K562 (cell line): ENCODE measurements at regions not wholly inside any gene's neighbourhood (a gene's known extent, or its start where the extent isn't known, plus 50 kb on each side); places are given as distances from the start of the nearest gene placed in this dataset.

Experiments
- ATAC-seq: fragments of 200-7000 bp; cut with Tn5 transposase; 3 replicates; pipeline ENCODE4 v1.9.1; 2020; ENCODE audit warnings: moderate library complexity
- BruUV-seq: library from RNA; stranded (reverse); fragments of 400-500 nt; replicated peaks from 2 replicates; lab custom pipeline; 2021; lab: Mats Ljungman, UMichigan
- CTCF ChIA-PET: fragments of 300-600 bp; formaldehyde crosslinking; extraction: SDS; loops from one replicate; lab custom pipeline; 2021; ENCODE audit warnings: low intra/inter-chr PET ratio; lab: Yijun Ruan, JAX
- POLR2A ChIA-PET: fragments of 300-600, 350-650 bp; sonication (Branson Sonifier 250); formaldehyde crosslinking; extraction: SDS; loops from one replicate; lab custom pipeline; 2021; ENCODE audit warnings: antibody characterized with exemption, inconsistent platforms; lab: Yijun Ruan, JAX
- DNase-seq, 4 experiments: peaks; one replicate each; pipeline versions ENCODE4 v3.0.0 to v3.0.0-alpha.2; 2011 to 2018; ENCODE audit warnings: low spot score in 3 of 4, mixed read lengths in 3 of 4; ENCODE audit errors: extremely low read depth in 1 of 4
- FAIRE-seq: peaks from 2 replicates; lab custom pipeline; 2011; peaks lifted over from hg19 to GRCh38; lab: Jason Lieb, UNC
- H2AFZ ChIP-seq: 2 replicates; pipeline ENCODE4 v1.6.0; 2011; ENCODE audit warnings: low read depth, low read length, control low read depth, inconsistent platforms
- H3K27ac ChIP-seq: fragments of 200-600 bp; 3 replicates; pipeline ENCODE4 v1.8.0; 2011; ENCODE audit warnings: low read depth, mild to moderate bottlenecking, control low read depth, inconsistent platforms, low read length, moderate library complexity, mixed read lengths; ENCODE audit errors: extremely low read depth
- H3K27me3 ChIP-seq, 2 experiments: fragments of 300-600 bp in 1 of 2; 2 replicates in 1 of 2; 3 replicates in 1 of 2; pipeline versions ENCODE4 v1.6.0 to v1.8.0; 2011; ENCODE audit warnings: inconsistent platforms in 2 of 2, low read length in 2 of 2, mild to moderate bottlenecking in 1 of 2, mixed read lengths in 1 of 2, moderate library complexity in 1 of 2; ENCODE audit not compliant: control insufficient read depth in 2 of 2, insufficient read depth in 2 of 2
- H3K36me3 ChIP-seq: fragments of 300-600 bp; 3 replicates; pipeline ENCODE4 v1.8.0; 2011; ENCODE audit warnings: mild to moderate bottlenecking, low read length, inconsistent platforms; ENCODE audit not compliant: control insufficient read depth, insufficient read depth
- H3K4me1 ChIP-seq, 2 experiments: fragments of 200-600 bp in 1 of 2; replicated peaks in 1 of 2; 2 replicates in 1 of 2; 3 replicates in 1 of 2; pipeline versions ENCODE4 v1.5.1 to v1.8.0; 2011; ENCODE audit warnings: inconsistent platforms in 2 of 2, low read length in 2 of 2, mild to moderate bottlenecking in 1 of 2, mixed read lengths in 1 of 2, moderate library complexity in 1 of 2; ENCODE audit not compliant: control insufficient read depth in 2 of 2, insufficient read depth in 2 of 2
- H3K4me2 ChIP-seq: 2 replicates; pipeline ENCODE4 v1.6.1; 2011; ENCODE audit warnings: low read length, control low read depth, inconsistent platforms, mixed read lengths; ENCODE audit not compliant: insufficient read depth
- H3K4me3 ChIP-seq: fragments of 200-600 bp; sonication (generic), shearing (Covaris generic); 2 replicates; pipeline ENCODE4 v1.5.1; 2016; ENCODE audit warnings: control low read depth, inconsistent platforms
- H3K79me2 ChIP-seq: fragments of 200-600 bp; 3 replicates; pipeline ENCODE4 v1.8.0; 2011; ENCODE audit warnings: low read length, inconsistent platforms; ENCODE audit not compliant: control insufficient read depth, insufficient read depth
- H3K9ac ChIP-seq, 2 experiments: 2 replicates each; pipeline versions ENCODE4 v1.6.0 to v1.6.1; 2011; ENCODE audit warnings: low read depth in 2 of 2, low read length in 2 of 2, control low read depth in 1 of 2, inconsistent platforms in 1 of 2, mild to moderate bottlenecking in 1 of 2, mixed read lengths in 1 of 2; ENCODE audit not compliant: insufficient read depth in 1 of 2
- H3K9me1 ChIP-seq: one replicate; pipeline ENCODE4 v1.6.0; 2011; ENCODE audit warnings: inconsistent platforms, mild to moderate bottlenecking, low read length, moderate library complexity; ENCODE audit not compliant: control insufficient read depth, insufficient read depth
- H3K9me3 ChIP-seq: replicated peaks from 2 replicates; pipeline ENCODE4 v1.5.1; 2011; ENCODE audit warnings: low read depth, low read length, inconsistent platforms; ENCODE audit not compliant: control insufficient read depth, insufficient read depth
- H4K20me1 ChIP-seq: replicated peaks from 2 replicates; pipeline ENCODE4 v1.6.1; 2011; ENCODE audit warnings: low read length, inconsistent platforms, mixed read lengths; ENCODE audit not compliant: control insufficient read depth, insufficient read depth
- EHMT2 ChIP-seq: fragments of 450-650 bp; IDR thresholded peaks from 2 replicates; pipeline ENCODE4 v1.6.1; 2018; ENCODE audit warnings: antibody characterized with exemption
- GABPB1 ChIP-seq: sonication (generic); formaldehyde crosslinking; IDR thresholded peaks from 2 replicates; pipeline ENCODE4 v1.8.0; 2022; ENCODE audit warnings: mild to moderate bottlenecking, missing genetic modification reagents
- NBN ChIP-seq: fragments of 450-650 bp; IDR thresholded peaks from 2 replicates; pipeline ENCODE4 v1.6.1; 2016; ENCODE audit warnings: low read depth, mild to moderate bottlenecking
- NFXL1 ChIP-seq: fragments of 450-650 bp; formaldehyde crosslinking; IDR thresholded peaks from 2 replicates; pipeline ENCODE4 v1.4.0; 2021; ENCODE audit warnings: mild to moderate bottlenecking
- PML ChIP-seq: IDR thresholded peaks from 2 replicates; pipeline ENCODE4 v1.6.1; 2012; ENCODE audit warnings: low read length, inconsistent platforms
- POLR2AphosphoS5 ChIP-seq: IDR thresholded peaks from 2 replicates; pipeline ENCODE4 v1.6.1; 2011; ENCODE audit warnings: mild to moderate bottlenecking, low read depth, low read length, moderate library complexity; ENCODE audit not compliant: control insufficient read depth, insufficient read depth
- PTBP1 ChIP-seq: fragments of 200-400 bp; formaldehyde crosslinking; IDR thresholded peaks from 2 replicates; pipeline ENCODE4 v1.6.1; 2017; ENCODE audit warnings: low read depth, low read length
- RBBP5 ChIP-seq: fragments of 200-600 bp; sonication (generic); IDR thresholded peaks from 2 replicates; pipeline ENCODE4 v1.6.1; 2012; ENCODE audit warnings: borderline replicate concordance, mild to moderate bottlenecking, low read length, control low read depth, inconsistent platforms; ENCODE audit not compliant: insufficient read depth, poor library complexity, severe bottlenecking
- TCF3 ChIP-seq: sonication (generic); formaldehyde crosslinking; IDR thresholded peaks from 2 replicates; pipeline ENCODE4 v1.4.0; 2020; ENCODE audit warnings: mild to moderate bottlenecking, missing genetic modification reagents
- TOE1 ChIP-seq, 2 experiments: fragments of 450-650 bp in 1 of 2; sonication (generic) in 1 of 2; formaldehyde crosslinking in 1 of 2; IDR thresholded peaks; 2 replicates each; pipeline versions ENCODE4 v1.7.1 to v1.8.0; 2016 to 2022; ENCODE audit warnings: borderline replicate concordance in 2 of 2, mild to moderate bottlenecking in 2 of 2, antibody characterized with exemption in 1 of 2, inconsistent platforms in 1 of 2, low read depth in 1 of 2, missing genetic modification reagents in 1 of 2, moderate library complexity in 1 of 2
- TRIM24 ChIP-seq, 2 experiments: fragments of 450-650 bp; IDR thresholded peaks; 2 replicates each; pipeline ENCODE4 v1.6.1; 2016
- WGBS: fragments of 100-300 bp; shearing (Covaris generic); methylation state at CpG from one replicate; pipeline ENCODE4 v1.1.6; 2016; ENCODE audit warnings: low coverage, mixed read lengths; ENCODE audit not compliant: insufficient coverage; ENCODE audit errors: missing lambda C conversion rate; 5-methylcytosine and 5-hydroxymethylcytosine counted together
- in situ Hi-C: fragments of 300-500 bp; cut with MboI; formaldehyde crosslinking; loops from 4 replicates; pipeline ENCODE4 v1.15.0; 2018; ENCODE audit warnings: inconsistent platforms, mixed read lengths
- intact Hi-C: fragments of 100-400 bp; cut with micrococcal nuclease; formaldehyde crosslinking; loops from 2 replicates; pipeline ENCODE4 v1.14.2; 2022
- TF ChIP-seq, protein P1 (sequence below), 2 experiments: IDR thresholded peaks; 2 replicates each; pipeline ENCODE4 v1.6.1; 2012; ENCODE audit warnings: improper control_type of control experiment in 2 of 2, low read depth in 2 of 2, low read length in 2 of 2, borderline replicate concordance in 1 of 2

DNA sequence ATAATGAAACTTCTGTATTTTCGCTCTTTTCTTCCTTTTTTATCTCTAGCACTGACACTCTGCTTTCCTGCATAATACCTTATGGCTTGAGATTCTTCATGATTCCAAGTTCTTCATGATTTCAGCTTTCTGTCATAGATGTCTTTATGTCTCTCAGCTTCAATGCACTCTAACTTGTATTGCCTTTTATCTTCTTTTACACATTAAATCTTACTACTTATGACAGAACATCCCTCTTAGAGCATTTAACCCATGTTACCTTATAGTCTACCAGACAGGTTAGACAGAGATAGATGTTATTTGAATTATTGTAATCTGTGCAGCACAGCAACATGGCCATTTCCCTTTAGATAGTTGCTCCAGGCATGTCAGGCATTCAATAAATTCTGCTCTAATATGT is 1475.7 kb upstream of the TMEFF2 start:
- Histone ChIP-seq H3K27ac (no peak overlapping the region), H3K4me1 (no peaks in the 10 kb centered on the region), H4K20me1 (no peaks in the 10 kb centered on the region), H3K9me3 (no peaks in the 10 kb centered on the region), H3K4me3 (no peak overlapping the region)
- POLR2A ChIA-PET: no interaction called here
- TF ChIP-seq TCF3 (CRISPR knock-in tag): no peak
- TF ChIP-seq NBN: no peak
- TF ChIP-seq GABPB1 (CRISPR knock-in tag): no peak
- TF ChIP-seq, all 486 proteins: peak for 0
- BruUV-seq: no TSS peak
- H3K27me3 ChIP-seq: no peaks in the 10 kb centered on the region
- no peak overlapping the region for H3K9ac ChIP-seq
- WGBS: 0% methylated on average over 1 of the region's 1 CpG
- no peaks in the 10 kb centered on the region for H3K36me3 ChIP-seq
- no peaks in the 10 kb centered on the region for H3K79me2 ChIP-seq
- intact Hi-C loops (no loop called here), in situ Hi-C loops (no loop called here)
- CTCF ChIA-PET: no interaction called here
- ATAC-seq (no peak), FAIRE-seq (no peak), DNase-seq (no peak)
- no peaks in the 10 kb centered on the region for H3K9me1 ChIP-seq
- H3K4me2 ChIP-seq: no peak overlapping the region
- no peak overlapping the region for H2AFZ ChIP-seq

DNA sequence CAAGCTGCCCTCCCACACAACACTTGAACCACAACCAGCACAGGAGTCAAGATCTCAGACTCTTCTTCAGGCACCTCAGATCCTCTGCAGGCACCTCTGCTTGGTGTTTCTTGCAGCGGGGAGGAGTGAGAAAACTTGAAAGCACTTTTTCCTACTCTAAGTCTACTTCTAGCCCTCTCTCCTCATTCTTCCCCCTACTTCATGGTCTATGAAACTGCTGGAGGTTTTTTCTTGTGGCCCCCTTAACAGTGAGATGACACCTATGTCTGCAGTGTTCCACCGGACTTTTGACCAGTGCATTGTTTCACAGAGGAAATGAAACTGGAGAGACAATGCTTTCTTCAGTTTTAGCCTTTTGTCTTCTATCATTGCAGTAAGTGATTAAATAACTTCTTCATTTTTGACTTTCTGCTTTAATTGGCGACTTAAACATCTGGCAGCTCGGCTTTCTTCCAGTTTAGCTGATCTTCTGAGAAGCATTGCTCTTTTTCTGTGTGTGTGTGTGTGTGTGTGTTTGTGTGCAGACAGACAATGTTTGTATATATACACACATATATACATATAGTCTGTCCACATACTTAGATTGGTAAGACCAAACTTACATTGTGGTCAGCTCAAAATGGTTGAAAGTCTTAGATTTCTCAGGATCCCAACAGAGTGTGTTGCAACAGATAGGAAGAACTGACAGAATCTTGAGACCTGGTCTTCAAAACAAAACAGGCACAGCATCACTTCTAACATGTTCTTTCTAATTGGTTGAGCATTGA is 1474.0 kb upstream of the TMEFF2 start:
- Histone ChIP-seq H3K27me3 (no peaks in the 10 kb centered on the region), H3K79me2 (no peaks in the 10 kb centered on the region), H3K4me2 (no peak overlapping the region), H3K4me3 (no peak overlapping the region), H3K9me1 (no peaks in the 10 kb centered on the region), H4K20me1 (no peaks in the 10 kb centered on the region), H3K36me3 (no peaks in the 10 kb centered on the region), H2AFZ (no peak overlapping the region), H3K9me3 (no peaks in the 10 kb centered on the region), H3K4me1 (no peaks in the 10 kb centered on the region), H3K27ac (no peak overlapping the region), H3K9ac (no peak overlapping the region)
- TF ChIP-seq EHMT2 (no peak), NFXL1 (CRISPR knock-in tag) (no peak), TOE1 (IDR thresholded peaks at IDR 0.05; ENCODE audit: borderline replicate concordance) (no peak), TOE1 (CRISPR knock-in tag; IDR thresholded peaks at IDR 0.05; ENCODE audit: borderline replicate concordance, low read depth) (no peak), PML (no peak), TRIM24 (IDR thresholded peaks at IDR 0.05) (no peak), POLR2AphosphoS5 (no peak), NBN (no peak), PTBP1 (no peak), RBBP5 (no peak)
- TF ChIP-seq, protein P1, sequence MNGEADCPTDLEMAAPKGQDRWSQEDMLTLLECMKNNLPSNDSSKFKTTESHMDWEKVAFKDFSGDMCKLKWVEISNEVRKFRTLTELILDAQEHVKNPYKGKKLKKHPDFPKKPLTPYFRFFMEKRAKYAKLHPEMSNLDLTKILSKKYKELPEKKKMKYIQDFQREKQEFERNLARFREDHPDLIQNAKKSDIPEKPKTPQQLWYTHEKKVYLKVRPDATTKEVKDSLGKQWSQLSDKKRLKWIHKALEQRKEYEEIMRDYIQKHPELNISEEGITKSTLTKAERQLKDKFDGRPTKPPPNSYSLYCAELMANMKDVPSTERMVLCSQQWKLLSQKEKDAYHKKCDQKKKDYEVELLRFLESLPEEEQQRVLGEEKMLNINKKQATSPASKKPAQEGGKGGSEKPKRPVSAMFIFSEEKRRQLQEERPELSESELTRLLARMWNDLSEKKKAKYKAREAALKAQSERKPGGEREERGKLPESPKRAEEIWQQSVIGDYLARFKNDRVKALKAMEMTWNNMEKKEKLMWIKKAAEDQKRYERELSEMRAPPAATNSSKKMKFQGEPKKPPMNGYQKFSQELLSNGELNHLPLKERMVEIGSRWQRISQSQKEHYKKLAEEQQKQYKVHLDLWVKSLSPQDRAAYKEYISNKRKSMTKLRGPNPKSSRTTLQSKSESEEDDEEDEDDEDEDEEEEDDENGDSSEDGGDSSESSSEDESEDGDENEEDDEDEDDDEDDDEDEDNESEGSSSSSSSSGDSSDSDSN (IDR thresholded peaks at IDR 0.05; ENCODE audit: borderline replicate concordance in 1 of 2, low read depth in 2 of 2, low read length in 2 of 2): no peak
- ATAC-seq (no peak), DNase-seq (no peak), FAIRE-seq (no peak)
- 0% methylated on average over 4 of the region's 4 CpGs for WGBS
- POLR2A ChIA-PET: no interaction called here
- CTCF ChIA-PET: no interaction called here
- intact Hi-C loops (no loop called here), in situ Hi-C loops (no loop called here)
- no TSS peak for BruUV-seq
